GM23248 (cell line): ENCODE measurements at regions not wholly inside any gene's neighbourhood (a gene's known extent, or its start where the extent isn't known, plus 50 kb on each side); places are given as distances from the start of the nearest gene placed in this dataset.

ENCODE experiments used
- EZH2 ChIP-seq: fragments of 200-600 bp; sonication (generic); IDR thresholded peaks from 2 replicates; pipeline ENCODE4 v1.6.1; 2018; ENCODE audit warnings: antibody characterized with exemption, mild to moderate bottlenecking; ENCODE audit not compliant: insufficient read depth, poor library complexity, severe bottlenecking
- EZH2phosphoT487 ChIP-seq: fragments of 200-600 bp; sonication (generic); IDR thresholded peaks from 2 replicates; pipeline ENCODE4 v1.6.1; 2018; ENCODE audit warnings: antibody characterized with exemption, moderate library complexity, mild to moderate bottlenecking, low read depth; ENCODE audit not compliant: insufficient read depth

GRCh38 chr6:145025488-145025887 is 709.8 kb downstream of the EPM2A start:
- TF ChIP-seq EZH2 = no peak
- no peak for TF ChIP-seq EZH2phosphoT487
